Hepatocyte (in vitro differentiated cells): ENCODE measurements at regions not wholly inside any gene's neighbourhood (a gene's known extent, or its start where the extent isn't known, plus 50 kb on each side); places are given as distances from the start of the nearest gene placed in this dataset.

Experiments
- DNase-seq: peaks from one replicate; pipeline ENCODE4 v3.0.0-alpha.2; 2016; ENCODE audit warnings: low spot score
- H2AFZ ChIP-seq: fragments of 200-600 bp; sonication (generic); 2 replicates; pipeline ENCODE4 v1.6.0; 2016; ENCODE audit warnings: antibody characterized with exemption, mild to moderate bottlenecking
- H3K27ac ChIP-seq: fragments of 200-600 bp; sonication (generic); 2 replicates; pipeline ENCODE4 v1.5.1; 2016; ENCODE audit warnings: mild to moderate bottlenecking
- H3K27me3 ChIP-seq: fragments of 200-600 bp; sonication (generic); 2 replicates; pipeline ENCODE4 v1.6.1; 2016
- H3K36me3 ChIP-seq: fragments of 200-600 bp; sonication (generic); replicated peaks from 2 replicates; pipeline ENCODE4 v1.5.1; 2016; ENCODE audit warnings: low read depth; ENCODE audit not compliant: insufficient read depth
- H3K4me1 ChIP-seq: fragments of 200-600 bp; sonication (generic); 2 replicates; pipeline ENCODE4 v1.5.1; 2016; ENCODE audit warnings: mild to moderate bottlenecking, moderate library complexity; ENCODE audit not compliant: insufficient read depth
- H3K4me2 ChIP-seq: fragments of 200-600 bp; sonication (generic); 2 replicates; pipeline ENCODE4 v1.6.0; 2016
- H3K4me3 ChIP-seq: fragments of 200-600 bp; sonication (generic); 2 replicates; pipeline ENCODE4 v1.5.1; 2016; ENCODE audit warnings: mild to moderate bottlenecking
- H3K79me2 ChIP-seq: fragments of 200-600 bp; sonication (generic); 2 replicates; pipeline ENCODE4 v1.6.0; 2017; ENCODE audit warnings: mild to moderate bottlenecking
- H3K9me2 ChIP-seq: fragments of 200-600 bp; sonication (generic); replicated peaks from 2 replicates; pipeline ENCODE4 v1.6.0; 2017; ENCODE audit warnings: mild to moderate bottlenecking; ENCODE audit not compliant: insufficient read depth
- H3K9me3 ChIP-seq: fragments of 200-600 bp; sonication (generic); 2 replicates; pipeline ENCODE4 v1.5.1; 2016; ENCODE audit warnings: low read depth, mild to moderate bottlenecking
- H4K20me1 ChIP-seq: fragments of 200-600 bp; sonication (generic); 2 replicates; pipeline ENCODE4 v1.6.0; 2016; ENCODE audit warnings: mild to moderate bottlenecking; ENCODE audit not compliant: insufficient read depth, poor library complexity, severe bottlenecking
- CTCF ChIP-seq: fragments of 200-600 bp; sonication (generic); IDR thresholded peaks from 2 replicates; pipeline ENCODE4 v1.5.1; 2016; ENCODE audit warnings: antibody characterized with exemption, mild to moderate bottlenecking; ENCODE audit not compliant: poor library complexity
- EZH2 ChIP-seq: fragments of 200-600 bp; sonication (generic); IDR thresholded peaks from 2 replicates; pipeline ENCODE4 v1.6.1; 2016; ENCODE audit warnings: antibody characterized with exemption, mild to moderate bottlenecking, borderline replicate concordance
- EZH2phosphoT487 ChIP-seq: fragments of 200-600 bp; sonication (generic); IDR thresholded peaks from one replicate; pipeline ENCODE4 v1.6.1; 2018; ENCODE audit warnings: antibody characterized with exemption, mild to moderate bottlenecking, low read depth, moderate library complexity; ENCODE audit not compliant: unreplicated experiment, severe bottlenecking
- WGBS: methylation state at CpG from one replicate; pipeline ENCODE4 v1.1.6; 2016; ENCODE audit warnings: low lambda C conversion rate; ENCODE audit errors: missing lambda C conversion rate; 5-methylcytosine and 5-hydroxymethylcytosine counted together

DNA sequence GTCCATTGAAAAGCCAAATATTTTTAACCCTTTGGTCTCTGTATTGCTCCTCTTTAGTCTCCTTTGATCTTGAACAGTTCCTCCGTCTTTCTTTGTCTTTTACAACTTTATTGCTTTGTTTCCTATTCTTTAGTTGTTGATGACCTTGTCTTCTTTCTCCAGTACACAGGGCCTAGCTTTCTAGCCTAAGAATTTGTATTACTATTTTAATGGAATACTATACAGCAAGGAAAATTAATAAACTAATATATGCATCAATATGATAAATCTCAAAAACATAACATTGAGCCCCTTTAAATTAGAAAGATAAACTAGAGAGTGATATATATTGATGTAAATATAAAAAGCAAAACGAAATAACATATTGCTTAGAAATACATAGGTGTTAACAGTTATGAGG is 88.7 kb downstream of the NR1D2 start:
- Histone ChIP-seq H3K4me3 (no peak overlapping the region), H3K4me2 (no peak overlapping the region), H3K9me2 (no peaks in the 10 kb centered on the region), H3K79me2 (no peaks in the 10 kb centered on the region), H3K27ac (no peak overlapping the region), H2AFZ (no peak overlapping the region), H3K27me3 (no peaks in the 10 kb centered on the region), H3K9me3 (no peaks in the 10 kb centered on the region), H3K36me3 (no peaks in the 10 kb centered on the region), H3K4me1 (no peaks in the 10 kb centered on the region), H4K20me1 (no peaks in the 10 kb centered on the region)
- no peak for DNase-seq
- TF ChIP-seq CTCF (no peak), EZH2phosphoT487 (no peak), EZH2 (no peak)
- 73% methylated on average over 2 of the region's 2 CpGs for WGBS

GRCh38 chr3:24034464-24034863 is 89.4 kb downstream of the NR1D2 start:
- Histone ChIP-seq H3K4me2 (no peak overlapping the region), H3K27ac (no peak overlapping the region), H4K20me1 (no peaks in the 10 kb centered on the region), H3K4me3 (no peak overlapping the region), H2AFZ (no peak overlapping the region), H3K4me1 (no peaks in the 10 kb centered on the region), H3K9me3 (no peaks in the 10 kb centered on the region), H3K79me2 (no peaks in the 10 kb centered on the region), H3K36me3 (no peaks in the 10 kb centered on the region), H3K9me2 (no peaks in the 10 kb centered on the region), H3K27me3 (no peaks in the 10 kb centered on the region)
- no peak for DNase-seq
- no peak for TF ChIP-seq EZH2
- no peak for TF ChIP-seq EZH2phosphoT487
- no peak for TF ChIP-seq CTCF

GRCh38 chr3:24037971-24038370 is 92.9 kb downstream of the NR1D2 start:
- no peaks in the 10 kb centered on the region for H4K20me1 ChIP-seq
- no peak for TF ChIP-seq EZH2
- no peak for TF ChIP-seq EZH2phosphoT487
- no peak for TF ChIP-seq CTCF
- DNase-seq = no peak
- H3K27me3 ChIP-seq = no peaks in the 10 kb centered on the region
- no peaks in the 10 kb centered on the region for H3K79me2 ChIP-seq
- H2AFZ ChIP-seq = no peak overlapping the region
- H3K4me2 ChIP-seq = no peak overlapping the region
- no peaks in the 10 kb centered on the region for H3K9me2 ChIP-seq
- peaks cover 2% of the 10 kb centered on the region for H3K4me1 ChIP-seq
- H3K9me3 ChIP-seq = no peaks in the 10 kb centered on the region
- H3K36me3 ChIP-seq = no peaks in the 10 kb centered on the region
- 91% methylated on average over 2 of the region's 2 CpGs for WGBS
- no peak overlapping the region for H3K27ac ChIP-seq
- no peak overlapping the region for H3K4me3 ChIP-seq

GRCh38 chr3:24040311-24040710 is 95.2 kb downstream of the NR1D2 start:
- H3K4me3 ChIP-seq = no peak overlapping the region
- no peaks in the 10 kb centered on the region for H4K20me1 ChIP-seq
- no peak overlapping the region for H2AFZ ChIP-seq
- H3K9me3 ChIP-seq = no peaks in the 10 kb centered on the region
- no peak for DNase-seq
- H3K27ac ChIP-seq = no peak overlapping the region
- no peak for TF ChIP-seq EZH2
- TF ChIP-seq CTCF = no peak
- no peak for TF ChIP-seq EZH2phosphoT487
- no peak overlapping the region for H3K4me2 ChIP-seq
- no peaks in the 10 kb centered on the region for H3K79me2 ChIP-seq
- WGBS = 74% methylated on average over 3 of the region's 3 CpGs
- H3K9me2 ChIP-seq = no peaks in the 10 kb centered on the region
- H3K27me3 ChIP-seq = no peaks in the 10 kb centered on the region
- H3K4me1 ChIP-seq = peaks cover 5% of the 10 kb centered on the region
- H3K36me3 ChIP-seq = no peaks in the 10 kb centered on the region
